K562 (cell line): ENCODE measurements at regions not wholly inside any gene's neighbourhood (a gene's known extent, or its start where the extent isn't known, plus 50 kb on each side); places are given as distances from the start of the nearest gene placed in this dataset.

Experiments used
- ATAC-seq: fragments of 200-7000 bp; cut with Tn5 transposase; 3 replicates; pipeline ENCODE4 v1.9.1; 2020; ENCODE audit warnings: moderate library complexity
- BruUV-seq: library from RNA; stranded (reverse); fragments of 400-500 nt; replicated peaks from 2 replicates; lab custom pipeline; 2021; lab: Mats Ljungman, UMichigan
- CTCF ChIA-PET: fragments of 300-600 bp; formaldehyde crosslinking; extraction: SDS; loops from one replicate; lab custom pipeline; 2021; ENCODE audit warnings: low intra/inter-chr PET ratio; lab: Yijun Ruan, JAX
- POLR2A ChIA-PET: fragments of 300-600, 350-650 bp; sonication (Branson Sonifier 250); formaldehyde crosslinking; extraction: SDS; loops from one replicate; lab custom pipeline; 2021; ENCODE audit warnings: antibody characterized with exemption, inconsistent platforms; lab: Yijun Ruan, JAX
- DNase-seq, 4 experiments: peaks; one replicate each; pipeline versions ENCODE4 v3.0.0 to v3.0.0-alpha.2; 2011 to 2018; ENCODE audit warnings: low spot score in 3 of 4, mixed read lengths in 3 of 4; ENCODE audit errors: extremely low read depth in 1 of 4
- FAIRE-seq: peaks from 2 replicates; lab custom pipeline; 2011; peaks lifted over from hg19 to GRCh38; lab: Jason Lieb, UNC
- H2AFZ ChIP-seq: 2 replicates; pipeline ENCODE4 v1.6.0; 2011; ENCODE audit warnings: low read depth, low read length, control low read depth, inconsistent platforms
- H3K27ac ChIP-seq: fragments of 200-600 bp; 3 replicates; pipeline ENCODE4 v1.8.0; 2011; ENCODE audit warnings: low read depth, mild to moderate bottlenecking, control low read depth, inconsistent platforms, low read length, moderate library complexity, mixed read lengths; ENCODE audit errors: extremely low read depth
- H3K27me3 ChIP-seq, 2 experiments: fragments of 300-600 bp in 1 of 2; 2 replicates in 1 of 2; 3 replicates in 1 of 2; pipeline versions ENCODE4 v1.6.0 to v1.8.0; 2011; ENCODE audit warnings: inconsistent platforms in 2 of 2, low read length in 2 of 2, mild to moderate bottlenecking in 1 of 2, mixed read lengths in 1 of 2, moderate library complexity in 1 of 2; ENCODE audit not compliant: control insufficient read depth in 2 of 2, insufficient read depth in 2 of 2
- H3K36me3 ChIP-seq: fragments of 300-600 bp; 3 replicates; pipeline ENCODE4 v1.8.0; 2011; ENCODE audit warnings: mild to moderate bottlenecking, low read length, inconsistent platforms; ENCODE audit not compliant: control insufficient read depth, insufficient read depth
- H3K4me1 ChIP-seq, 2 experiments: fragments of 200-600 bp in 1 of 2; replicated peaks in 1 of 2; 2 replicates in 1 of 2; 3 replicates in 1 of 2; pipeline versions ENCODE4 v1.5.1 to v1.8.0; 2011; ENCODE audit warnings: inconsistent platforms in 2 of 2, low read length in 2 of 2, mild to moderate bottlenecking in 1 of 2, mixed read lengths in 1 of 2, moderate library complexity in 1 of 2; ENCODE audit not compliant: control insufficient read depth in 2 of 2, insufficient read depth in 2 of 2
- H3K4me2 ChIP-seq: 2 replicates; pipeline ENCODE4 v1.6.1; 2011; ENCODE audit warnings: low read length, control low read depth, inconsistent platforms, mixed read lengths; ENCODE audit not compliant: insufficient read depth
- H3K4me3 ChIP-seq: fragments of 200-600 bp; sonication (generic), shearing (Covaris generic); 2 replicates; pipeline ENCODE4 v1.5.1; 2016; ENCODE audit warnings: control low read depth, inconsistent platforms
- H3K79me2 ChIP-seq: fragments of 200-600 bp; 3 replicates; pipeline ENCODE4 v1.8.0; 2011; ENCODE audit warnings: low read length, inconsistent platforms; ENCODE audit not compliant: control insufficient read depth, insufficient read depth
- H3K9ac ChIP-seq, 2 experiments: 2 replicates each; pipeline versions ENCODE4 v1.6.0 to v1.6.1; 2011; ENCODE audit warnings: low read depth in 2 of 2, low read length in 2 of 2, control low read depth in 1 of 2, inconsistent platforms in 1 of 2, mild to moderate bottlenecking in 1 of 2, mixed read lengths in 1 of 2; ENCODE audit not compliant: insufficient read depth in 1 of 2
- H3K9me1 ChIP-seq: one replicate; pipeline ENCODE4 v1.6.0; 2011; ENCODE audit warnings: inconsistent platforms, mild to moderate bottlenecking, low read length, moderate library complexity; ENCODE audit not compliant: control insufficient read depth, insufficient read depth
- H3K9me3 ChIP-seq: replicated peaks from 2 replicates; pipeline ENCODE4 v1.5.1; 2011; ENCODE audit warnings: low read depth, low read length, inconsistent platforms; ENCODE audit not compliant: control insufficient read depth, insufficient read depth
- H4K20me1 ChIP-seq: replicated peaks from 2 replicates; pipeline ENCODE4 v1.6.1; 2011; ENCODE audit warnings: low read length, inconsistent platforms, mixed read lengths; ENCODE audit not compliant: control insufficient read depth, insufficient read depth
- HINFP ChIP-seq: fragments of 450-650 bp; conservative IDR thresholded peaks from 2 replicates; pipeline ENCODE4 v1.6.1; 2016; ENCODE audit warnings: missing genetic modification characterization, low read depth, mild to moderate bottlenecking, control low read depth, missing compliant biosample characterization
- NR2C2 ChIP-seq, 2 experiments: fragments of 200-800 bp in 1 of 2; sonication (Bioruptor generic) in 1 of 2; sonication (generic) in 1 of 2; formaldehyde crosslinking in 1 of 2; IDR thresholded peaks; 2 replicates each; pipeline versions ENCODE4 v1.6.1 to v1.8.0; 2016 to 2022; ENCODE audit warnings: mild to moderate bottlenecking in 1 of 2, missing compliant biosample characterization in 1 of 2, missing genetic modification characterization in 1 of 2, missing genetic modification reagents in 1 of 2
- RFX1 ChIP-seq: fragments of 450-650 bp; IDR thresholded peaks from 2 replicates; pipeline ENCODE4 v1.6.1; 2016; ENCODE audit warnings: mild to moderate bottlenecking, moderate library complexity
- TFE3 ChIP-seq: fragments of 450-650 bp; formaldehyde crosslinking; IDR thresholded peaks from 2 replicates; pipeline ENCODE4 v1.4.0; 2020; ENCODE audit warnings: mild to moderate bottlenecking, mixed read lengths
- ZNF583 ChIP-seq: fragments of 250-450 bp; sonication (Bioruptor Pico); IDR thresholded peaks from 2 replicates; pipeline ENCODE4 v1.4.0; 2020
- WGBS: fragments of 100-300 bp; shearing (Covaris generic); methylation state at CpG from one replicate; pipeline ENCODE4 v1.1.6; 2016; ENCODE audit warnings: low coverage, mixed read lengths; ENCODE audit not compliant: insufficient coverage; ENCODE audit errors: missing lambda C conversion rate; 5-methylcytosine and 5-hydroxymethylcytosine counted together
- in situ Hi-C: fragments of 300-500 bp; cut with MboI; formaldehyde crosslinking; loops from 4 replicates; pipeline ENCODE4 v1.15.0; 2018; ENCODE audit warnings: inconsistent platforms, mixed read lengths
- intact Hi-C: fragments of 100-400 bp; cut with micrococcal nuclease; formaldehyde crosslinking; loops from 2 replicates; pipeline ENCODE4 v1.14.2; 2022

- H3K9me3 ChIP-seq: no peaks in the 10 kb centered on the region
- no peak overlapping the region for H3K27ac ChIP-seq
- no peak overlapping the region for H2AFZ ChIP-seq
- no peak overlapping the region for H3K4me3 ChIP-seq
- no peaks in the 10 kb centered on the region for H3K9me1 ChIP-seq
- H3K9ac ChIP-seq: no peak overlapping the region
- no peak for TF ChIP-seq ZNF583 (CRISPR knock-in tag)
- TF ChIP-seq TFE3 (CRISPR knock-in tag): no peak
- no peak for TF ChIP-seq HINFP
- TF ChIP-seq NR2C2 (CRISPR knock-in tag; IDR thresholded peaks at IDR 0.05): no peak
- TF ChIP-seq NR2C2 (tag; IDR thresholded peaks at IDR 0.05): no peak
- no peak for TF ChIP-seq RFX1
- H3K4me1 ChIP-seq: no peaks in the 10 kb centered on the region
- in situ Hi-C loops: no loop called here
- WGBS: 0% methylated on average over 3 of the region's 3 CpGs
- FAIRE-seq: no peak
- DNase-seq: no peak
- BruUV-seq: no TSS peak
- H3K79me2 ChIP-seq: no peaks in the 10 kb centered on the region
- H4K20me1 ChIP-seq: no peaks in the 10 kb centered on the region
- no peak for ATAC-seq
- no peak overlapping the region for H3K4me2 ChIP-seq
- H3K36me3 ChIP-seq: no peaks in the 10 kb centered on the region
- ChIA-PET CTCF (no interaction called here), POLR2A (no interaction called here)
- no peaks in the 10 kb centered on the region for H3K27me3 ChIP-seq
- intact Hi-C loops: no loop called here
Measured at GRCh38 chr2:34029073-34029472, 430.0 kb upstream of the FAM98A start.
